Right cardiac atrium (tissue), 5 donors: ENCODE measurements at regions not wholly inside any gene's neighbourhood (a gene's known extent, or its start where the extent isn't known, plus 50 kb on each side); places are given as distances from the start of the nearest gene placed in this dataset.
"Not testable (repeated sequence)": the region's sequence is repeated elsewhere in the genome, so short reads cannot be mapped to it uniquely, and the experiment has no call there.

ENCODE experiments used
- ATAC-seq, 2 donors: fragments of 200-7000 bp; cut with Tn5 transposase; one replicate each; pipeline versions ENCODE4 v1.8.0 to v1.9.1; 2020; ENCODE audit warnings: moderate library complexity in 2 of 2, mild to moderate bottlenecking in 1 of 2
- DNase-seq, 3 donors: peaks; one replicate each; pipeline ENCODE4 v3.0.0-alpha.2; 2020
- H3K27ac ChIP-seq: one replicate; pipeline ENCODE4 v1.5.1; 2013; ENCODE audit warnings: mild to moderate bottlenecking, low read length, control low read depth, moderate library complexity
- H3K27me3 ChIP-seq: one replicate; pipeline ENCODE4 v1.6.1; 2013; ENCODE audit not compliant: control insufficient read depth, insufficient read depth
- H3K4me1 ChIP-seq: one replicate; pipeline ENCODE4 v1.6.1; 2013; ENCODE audit warnings: low read length; ENCODE audit not compliant: control insufficient read depth, insufficient read depth
- H3K4me3 ChIP-seq: one replicate; pipeline ENCODE4 v1.5.1; 2013; ENCODE audit warnings: low read length, control low read depth
- H3K9me3 ChIP-seq: one replicate; pipeline ENCODE4 v1.6.1; 2013; ENCODE audit warnings: low read length; ENCODE audit not compliant: control insufficient read depth
- WGBS: extraction: QIAGEN DNeasy Blood & Tissue Kit; methylation state at CpG from one replicate; pipeline ENCODE4 v1.1.7; 2013; 5-methylcytosine and 5-hydroxymethylcytosine counted together
- intact Hi-C, 4 donors: fragments of 100-400 bp; cut with DNase I; formaldehyde crosslinking; loops; one replicate each; pipeline versions ENCODE4 v1.11.0 to v1.14.0; 2022 to 2023
- donor health status: healthy with polysubstance abuse.
- donor health status: DM: no; HTN: yes; CAD: no.
- donor health status: DM: no; HTN: no; CAD: no.
- donor health status: DM: no; HTN: yes; CAD: no; lungs with severe emphysema.
- donor health status: DM: yes; HTN: yes; CAD: no.

- no peak overlapping the region for H3K4me3 ChIP-seq
- DNase-seq (no peak), ATAC-seq (no peak)
- 87% methylated on average over 2 of the region's 2 CpGs for WGBS
- no peaks in the 10 kb centered on the region for H3K9me3 ChIP-seq
- no peaks in the 10 kb centered on the region for H3K27me3 ChIP-seq
- intact Hi-C loops = no loop called here
- H3K4me1 ChIP-seq = no peaks in the 10 kb centered on the region
- H3K27ac ChIP-seq = no peak overlapping the region
Measured at GRCh38 chr2:47690132-47690531, 92.8 kb upstream of the MSH6 start.

- ATAC-seq, intact Hi-C loops, DNase-seq: not testable (repeated sequence)
Measured at GRCh38 chr2:47689118-47689517, 93.8 kb upstream of the MSH6 start.

GRCh38 chr2:47688561-47688960 is 94.4 kb upstream of the MSH6 start:
- intact Hi-C loops = no loop called here
- H3K4me3 ChIP-seq = no peak overlapping the region
- DNase-seq (no peak), ATAC-seq (no peak)
- no peaks in the 10 kb centered on the region for H3K9me3 ChIP-seq
- H3K27me3 ChIP-seq = no peaks in the 10 kb centered on the region
- no peaks in the 10 kb centered on the region for H3K4me1 ChIP-seq
- H3K27ac ChIP-seq = no peak overlapping the region
- WGBS = 74% methylated on average over 5 of the region's 5 CpGs

More at GRCh38 chr2:47689118-47689517, 93.8 kb upstream of the MSH6 start:
- H3K27ac ChIP-seq, H3K27me3 ChIP-seq, H3K4me1 ChIP-seq, H3K4me3 ChIP-seq, H3K9me3 ChIP-seq: not testable (repeated sequence)
- 77% methylated on average over 4 of the region's 4 CpGs for WGBS

GRCh38 chr2:47687856-47688255 is 95.1 kb upstream of the MSH6 start:
- H3K4me1 ChIP-seq = no peaks in the 10 kb centered on the region
- no peaks in the 10 kb centered on the region for H3K9me3 ChIP-seq
- no peak overlapping the region for H3K27ac ChIP-seq
- no peak for ATAC-seq
- no peaks in the 10 kb centered on the region for H3K27me3 ChIP-seq
- intact Hi-C loops = no loop called here
- no peak for DNase-seq
- no peak overlapping the region for H3K4me3 ChIP-seq
- 85% methylated on average over 1 of the region's 1 CpG for WGBS

- ATAC-seq (no peak), DNase-seq (no peak)
- Histone ChIP-seq H3K27me3 (no peaks in the 10 kb centered on the region), H3K27ac (no peak overlapping the region), H3K4me1 (no peaks in the 10 kb centered on the region), H3K9me3 (no peaks in the 10 kb centered on the region), H3K4me3 (no peak overlapping the region)
- intact Hi-C loops = no loop called here
- 81% methylated on average over 5 of the region's 5 CpGs for WGBS
Measured at GRCh38 chr2:47686018-47686417, 96.9 kb upstream of the MSH6 start.

GRCh38 chr2:47682216-47682749 is 100.7 kb upstream of the MSH6 start:
- no peak for DNase-seq
- WGBS = 91% methylated on average over 8 of the region's 8 CpGs
- H3K4me1 ChIP-seq = no peaks in the 10 kb centered on the region
- H3K27me3 ChIP-seq = no peaks in the 10 kb centered on the region
- no peaks in the 10 kb centered on the region for H3K9me3 ChIP-seq
- no peak overlapping the region for H3K27ac ChIP-seq
- intact Hi-C loops = no loop called here
- no peak for ATAC-seq
- H3K4me3 ChIP-seq = no peak overlapping the region

- DNase-seq (no peak), ATAC-seq (no peak)
- WGBS = 68% methylated on average over 6 of the region's 6 CpGs
- Histone ChIP-seq H3K9me3 (no peaks in the 10 kb centered on the region), H3K27ac (no peak overlapping the region), H3K4me3 (no peak overlapping the region), H3K4me1 (no peaks in the 10 kb centered on the region), H3K27me3 (no peaks in the 10 kb centered on the region)
- intact Hi-C loops = no loop called here
Measured at GRCh38 chr2:47676261-47676926, 105.6 kb upstream of the KCNK12 start.

GRCh38 chr2:47675196-47675825 is 104.5 kb upstream of the KCNK12 start:
- H3K4me3 ChIP-seq = no peak overlapping the region
- no peak for DNase-seq
- H3K27ac ChIP-seq = no peak overlapping the region
- no peaks in the 10 kb centered on the region for H3K4me1 ChIP-seq
- no peaks in the 10 kb centered on the region for H3K9me3 ChIP-seq
- 87% methylated on average over 2 of the region's 2 CpGs for WGBS
- intact Hi-C loops = no loop called here
- no peaks in the 10 kb centered on the region for H3K27me3 ChIP-seq
- no peak for ATAC-seq

- intact Hi-C loops = no loop called here
- H3K27ac ChIP-seq = no peak overlapping the region
- no peak for DNase-seq
- H3K4me1 ChIP-seq = no peaks in the 10 kb centered on the region
- H3K9me3 ChIP-seq = no peaks in the 10 kb centered on the region
- H3K4me3 ChIP-seq = no peak overlapping the region
- ATAC-seq = no peak
- no peaks in the 10 kb centered on the region for H3K27me3 ChIP-seq
Measured at GRCh38 chr2:47666332-47666731, 95.5 kb upstream of the KCNK12 start.

- Histone ChIP-seq H3K9me3 (no peaks in the 10 kb centered on the region), H3K27me3 (no peaks in the 10 kb centered on the region), H3K4me1 (no peaks in the 10 kb centered on the region), H3K27ac (no peak overlapping the region), H3K4me3 (no peak overlapping the region)
- DNase-seq (no peak), ATAC-seq (no peak)
- WGBS = 69% methylated on average over 7 of the region's 7 CpGs
- intact Hi-C loops = no loop called here
Measured at GRCh38 chr2:47664817-47665216, 94.0 kb upstream of the KCNK12 start.

GRCh38 chr2:47662552-47662951 is 91.8 kb upstream of the KCNK12 start:
- intact Hi-C loops = no loop called here
- H3K4me3 ChIP-seq = no peak overlapping the region

More at GRCh38 chr2:47662552-47662951, 91.8 kb upstream of the KCNK12 start:
- no peaks in the 10 kb centered on the region for H3K27me3 ChIP-seq
- H3K9me3 ChIP-seq = no peaks in the 10 kb centered on the region
- ATAC-seq (no peak), DNase-seq (no peak)
- WGBS = 44% methylated on average over 1 of the region's 1 CpG
- H3K27ac ChIP-seq = no peak overlapping the region
- no peaks in the 10 kb centered on the region for H3K4me1 ChIP-seq
